HEK293 (cell line): ENCODE measurements at regions not wholly inside any gene's neighbourhood (a gene's known extent, or its start where the extent isn't known, plus 50 kb on each side); places are given as distances from the start of the nearest gene placed in this dataset.

Source experiments
- ATF2 ChIP-seq: fragments of 450-650 bp; formaldehyde crosslinking; IDR thresholded peaks from 2 replicates; pipeline ENCODE4 v1.5.1; 2016; ENCODE audit warnings: missing biosample characterization, missing genetic modification characterization, low read depth
- CTCF ChIP-seq: fragments of 450-650 bp; formaldehyde crosslinking; IDR thresholded peaks from 2 replicates; pipeline ENCODE4 v1.5.1; 2016; ENCODE audit warnings: missing biosample characterization, missing genetic modification characterization
- YY1 ChIP-seq: fragments of 450-650 bp; formaldehyde crosslinking; IDR thresholded peaks from 2 replicates; pipeline ENCODE4 v1.5.1; 2018; ENCODE audit warnings: missing biosample characterization, missing genetic modification characterization
- ZBTB11 ChIP-seq: fragments of 450-650 bp; formaldehyde crosslinking; conservative IDR thresholded peaks from 2 replicates; pipeline ENCODE4 v1.5.1; 2016; ENCODE audit warnings: low read depth, missing biosample characterization, missing genetic modification characterization
- ZNF114 ChIP-seq: fragments of 450-650 bp; formaldehyde crosslinking; IDR thresholded peaks from 2 replicates; pipeline ENCODE4 v1.5.0; 2017; ENCODE audit warnings: missing biosample characterization, missing genetic modification characterization
- ZNF121 ChIP-seq: fragments of 450-650 bp; formaldehyde crosslinking; IDR thresholded peaks from 2 replicates; pipeline ENCODE4 v1.5.1; 2016; ENCODE audit warnings: missing biosample characterization, missing genetic modification characterization
- ZNF2 ChIP-seq: fragments of 450-650 bp; formaldehyde crosslinking; IDR thresholded peaks from 2 replicates; pipeline ENCODE4 v1.5.1; 2016; ENCODE audit warnings: missing biosample characterization, missing genetic modification characterization
- ZNF274 ChIP-seq, 2 experiments: fragments of 200-500 bp in 1 of 2; fragments of 450-650 bp in 1 of 2; sonication (Bioruptor generic) in 1 of 2; formaldehyde crosslinking in 1 of 2; IDR thresholded peaks; 2 replicates each; pipeline versions ENCODE4 v1.5.1 to v1.6.1; 2014 to 2016; ENCODE audit warnings: borderline replicate concordance in 1 of 2, inconsistent platforms in 1 of 2, low read length in 1 of 2, missing biosample characterization in 1 of 2, missing genetic modification characterization in 1 of 2
- ZNF280D ChIP-seq: fragments of 450-650 bp; formaldehyde crosslinking; IDR thresholded peaks from 2 replicates; pipeline ENCODE4 v1.5.1; 2016; ENCODE audit warnings: missing biosample characterization, missing genetic modification characterization
- ZNF354C ChIP-seq: fragments of 450-650 bp; formaldehyde crosslinking; IDR thresholded peaks from 2 replicates; pipeline ENCODE4 v1.5.1; 2016; ENCODE audit warnings: missing biosample characterization, missing genetic modification characterization, low read depth, borderline replicate concordance
- ZNF362 ChIP-seq: fragments of 450-650 bp; formaldehyde crosslinking; IDR thresholded peaks from 2 replicates; pipeline ENCODE4 v1.5.1; 2016; ENCODE audit warnings: missing biosample characterization, missing genetic modification characterization
- ZNF654 ChIP-seq: fragments of 450-650 bp; formaldehyde crosslinking; IDR thresholded peaks from 2 replicates; pipeline ENCODE4 v1.5.1; 2016; ENCODE audit warnings: low read depth, missing biosample characterization, missing genetic modification characterization
- ZNF768 ChIP-seq: fragments of 450-650 bp; formaldehyde crosslinking; IDR thresholded peaks from 2 replicates; pipeline ENCODE4 v1.5.1; 2018; ENCODE audit warnings: missing biosample characterization, mild to moderate bottlenecking, missing genetic modification characterization
- ZNF785 ChIP-seq: fragments of 450-650 bp; formaldehyde crosslinking; IDR thresholded peaks from 2 replicates; pipeline ENCODE4 v1.5.1; 2016; ENCODE audit warnings: missing biosample characterization, missing genetic modification characterization

GRCh38 chr15:95300958-95301357 lies 1029.5 kb upstream of the NR2F2 start:
- TF ChIP-seq ZNF114 (tag by site-specific recombination), result no peak
- no peak for TF ChIP-seq ZNF654
- TF ChIP-seq YY1 (tag by site-specific recombination), result no peak
- no peak for TF ChIP-seq ZNF785
- no peak for TF ChIP-seq ATF2 (tag by site-specific recombination)
- no peak for TF ChIP-seq CTCF (tag by site-specific recombination)
- TF ChIP-seq ZBTB11, result no peak
- no peak for TF ChIP-seq ZNF280D (tag by site-specific recombination)
- no peak for TF ChIP-seq ZNF2 (tag by site-specific recombination)
- TF ChIP-seq ZNF121 (tag by site-specific recombination), result no peak
- no peak for TF ChIP-seq ZNF768 (tag by site-specific recombination)
- TF ChIP-seq ZNF274 (IDR thresholded peaks at IDR 0.05; ENCODE audit: low read length), result no peak
- no peak for TF ChIP-seq ZNF274 (tag by site-specific recombination; IDR thresholded peaks at IDR 0.05; ENCODE audit: borderline replicate concordance)
- TF ChIP-seq ZNF354C (tag by site-specific recombination), result no peak
- no peak for TF ChIP-seq ZNF362
